Retina (tissue), 1 donor: ENCODE measurements at regions not wholly inside any gene's neighbourhood (a gene's known extent, or its start where the extent isn't known, plus 50 kb on each side); places are given as distances from the start of the nearest gene placed in this dataset.

Experiments used
- DNase-seq: peaks from one replicate; pipeline ENCODE4 v3.0.0-alpha.2; 2016

DNA sequence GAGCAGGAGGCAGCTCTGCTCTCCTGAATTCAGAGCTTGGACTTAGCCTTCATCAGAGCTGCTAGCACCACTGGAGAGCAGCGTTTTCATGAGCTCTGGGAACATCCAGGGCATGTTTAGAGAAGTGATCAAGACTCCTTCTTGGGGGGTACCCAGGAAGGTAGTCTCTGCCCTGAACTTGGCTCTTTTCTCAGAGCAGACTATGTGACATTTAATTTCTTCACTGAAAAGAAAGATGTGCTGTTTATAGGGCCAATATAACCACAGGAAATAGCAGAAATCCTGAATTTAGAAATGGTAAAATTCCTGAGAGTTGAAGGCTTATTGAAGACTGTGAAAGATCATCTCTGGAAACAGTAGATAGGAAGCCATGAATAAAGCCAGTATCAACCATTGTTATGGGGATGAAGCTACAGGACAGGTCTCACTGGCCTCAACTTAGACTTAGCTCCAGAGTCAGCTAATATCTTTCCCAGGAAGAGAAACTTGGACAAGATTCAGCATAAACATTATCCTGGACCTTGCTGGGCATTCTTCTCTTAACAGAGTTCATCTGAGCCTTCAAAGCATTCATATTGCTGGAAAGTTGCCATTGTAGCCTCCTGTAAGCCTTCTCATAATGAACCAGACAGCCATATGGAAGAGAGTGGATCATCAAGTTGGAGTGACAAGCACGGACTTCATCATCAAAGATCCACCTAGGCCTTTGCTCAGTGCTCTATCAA, 386.6 kb upstream of the THBS1 start:
- DNase-seq = no peak

DNA sequence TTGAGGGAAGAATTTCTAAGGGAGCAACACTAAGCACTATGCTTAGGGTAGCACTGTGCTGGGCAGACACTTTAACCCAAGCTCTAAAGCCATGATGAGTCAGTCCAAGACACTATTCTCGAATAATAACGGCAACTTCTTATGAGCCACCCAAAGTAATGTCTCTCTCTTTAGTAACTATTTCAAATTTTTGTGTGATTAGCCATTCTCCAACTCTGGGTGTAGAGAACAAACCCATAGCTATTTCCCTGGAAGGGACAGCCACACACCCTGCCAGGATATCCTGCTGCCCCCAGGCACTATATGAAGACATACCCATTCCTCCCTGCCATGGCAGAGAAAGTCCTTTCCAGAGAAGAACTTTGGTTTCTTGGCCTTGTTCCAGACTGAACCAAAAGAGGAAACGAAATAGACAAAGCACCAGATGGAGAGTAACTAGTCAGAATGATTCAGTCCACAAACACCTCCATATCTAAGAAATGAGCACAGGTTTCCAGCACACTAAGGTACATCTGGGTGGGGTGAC, 384.9 kb upstream of the THBS1 start:
- DNase-seq = no peak

DNA sequence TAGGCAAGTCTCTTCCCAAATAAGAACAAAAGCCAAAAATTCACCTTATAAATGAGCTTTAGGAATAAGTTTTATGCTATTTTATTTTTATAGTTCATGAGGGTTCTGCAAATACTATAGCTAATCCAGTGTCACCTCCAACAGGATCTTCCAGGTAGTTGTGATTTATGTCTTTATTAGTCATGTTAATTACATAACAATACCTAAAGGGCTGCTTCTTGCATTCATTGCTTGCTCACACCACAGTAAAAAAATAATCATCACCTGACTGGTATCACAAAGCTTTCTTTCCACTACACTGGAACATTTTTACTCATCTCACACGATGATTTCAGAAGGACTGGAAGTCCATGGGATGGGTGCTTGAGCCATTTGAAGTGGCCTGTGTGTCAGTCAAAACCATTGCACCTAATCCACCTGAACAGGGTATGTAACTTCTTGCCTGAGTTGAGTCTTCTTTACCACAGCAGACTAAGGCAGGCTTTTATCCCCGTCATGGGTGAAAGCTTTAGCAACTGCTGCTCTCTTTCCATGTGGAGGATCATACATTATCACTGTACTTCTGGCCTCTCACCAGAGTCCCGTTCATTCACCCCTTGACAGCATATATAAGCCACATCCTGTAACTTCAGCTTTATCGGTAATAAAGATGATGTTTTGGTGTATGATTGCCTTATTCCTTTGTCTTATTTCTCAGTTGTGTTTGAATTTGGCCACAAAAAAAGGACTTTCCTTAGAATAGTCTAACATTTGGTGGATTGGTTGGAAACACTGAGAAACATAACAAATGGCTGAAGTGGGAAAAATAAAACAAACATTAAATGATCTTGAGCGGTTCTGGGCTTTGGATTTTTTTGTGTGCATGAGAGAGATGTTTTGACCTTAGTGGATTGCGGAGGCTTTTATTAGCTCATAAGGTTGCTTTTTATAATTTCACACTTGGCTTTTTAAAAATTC, 382.6 kb upstream of the THBS1 start:
- no peak for DNase-seq

DNA sequence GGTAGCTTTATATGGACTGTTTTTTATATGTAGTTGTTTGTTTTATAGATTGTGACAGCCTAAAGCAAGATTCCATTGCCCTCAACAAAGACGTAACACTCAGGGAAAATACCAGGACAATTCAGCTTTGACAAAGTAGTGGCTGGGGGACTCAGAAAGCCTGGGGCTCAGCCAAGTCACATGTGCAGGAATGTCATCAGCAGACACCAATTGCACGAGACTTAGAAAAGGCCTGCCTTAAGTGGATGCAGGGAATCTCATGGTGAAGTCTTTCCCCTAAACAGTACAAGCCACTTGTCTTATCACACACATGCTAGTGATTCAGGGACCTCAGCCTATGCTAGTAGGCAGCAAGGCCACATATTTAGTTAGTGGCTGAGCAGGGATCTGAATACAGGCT, 381.8 kb upstream of the THBS1 start:
- DNase-seq = no peak

DNA sequence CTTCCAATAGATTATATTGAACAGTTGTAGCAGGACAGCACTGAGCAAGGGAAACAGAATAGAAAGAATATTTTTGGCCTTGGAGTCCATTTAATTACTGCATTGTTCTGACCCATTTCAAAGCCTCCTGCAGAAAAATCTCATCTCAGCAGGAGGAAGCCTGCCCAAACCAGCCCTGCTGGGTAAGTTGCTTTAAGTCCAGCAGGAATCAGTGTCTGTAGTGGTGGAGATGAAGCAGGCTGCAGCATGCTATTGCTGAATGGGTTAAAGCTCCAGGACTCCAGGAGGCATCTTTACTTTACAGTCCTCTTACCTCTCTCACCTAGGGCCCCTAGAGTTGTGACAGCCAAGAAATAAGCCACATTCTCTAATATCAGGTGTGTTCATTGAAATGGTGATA, 380.3 kb upstream of the THBS1 start:
- no peak for DNase-seq

DNA sequence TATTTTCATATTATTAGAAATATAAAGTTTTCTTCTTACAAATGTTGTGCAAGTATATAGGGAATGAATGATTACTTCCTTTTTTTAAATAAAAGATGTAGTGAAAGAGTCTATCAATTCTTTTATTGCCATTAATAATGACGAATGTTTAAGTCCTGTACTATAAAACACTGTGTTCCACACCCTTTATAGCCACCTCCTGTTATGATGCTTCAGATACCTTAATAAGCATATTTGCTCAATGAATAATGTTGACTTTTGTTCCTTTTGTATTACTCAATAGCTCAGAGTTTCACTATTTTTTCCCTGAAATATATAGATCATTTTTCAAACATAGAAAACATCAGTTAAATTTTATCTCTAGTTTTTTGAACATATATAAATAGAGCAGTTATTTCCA, 378.2 kb upstream of the THBS1 start:
- DNase-seq = no peak

DNA sequence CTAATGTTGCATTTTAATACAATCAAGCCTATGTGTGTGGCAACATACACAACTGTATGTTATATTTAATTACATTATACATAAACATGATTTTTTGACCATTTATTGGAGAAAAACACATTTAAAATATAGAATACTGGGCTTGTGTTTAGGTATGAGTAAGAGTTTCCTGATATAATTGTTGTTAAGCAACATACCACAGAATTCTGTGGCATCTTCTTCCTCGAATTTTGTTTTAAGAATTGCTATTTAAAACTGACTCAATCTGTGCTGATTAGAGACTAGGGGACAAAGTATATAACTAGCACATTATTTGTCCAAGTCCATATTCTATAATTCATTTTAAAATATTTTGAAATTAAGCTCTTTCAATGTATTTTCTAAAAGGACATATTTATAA, 376.8 kb upstream of the THBS1 start:
- no peak for DNase-seq

DNA sequence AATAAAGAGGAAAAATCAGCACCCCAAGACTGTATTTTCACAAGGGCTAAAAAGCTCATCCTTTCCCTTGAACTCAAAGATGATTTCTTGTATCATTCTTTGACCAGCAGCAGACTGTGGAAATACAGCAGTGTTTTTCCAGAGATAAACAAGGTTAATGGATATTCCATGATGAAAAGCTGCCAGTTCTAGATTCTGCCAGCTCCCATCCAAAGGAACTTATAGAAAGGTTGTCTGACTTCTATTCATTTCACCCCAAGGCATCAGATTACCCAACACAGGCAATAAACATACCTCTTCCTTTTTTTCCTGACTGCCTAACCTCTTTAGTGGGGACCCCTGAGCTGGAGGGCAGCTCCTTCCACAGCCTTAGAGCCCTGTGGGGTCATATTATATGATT, 375.8 kb upstream of the THBS1 start:
- DNase-seq = no peak

DNA sequence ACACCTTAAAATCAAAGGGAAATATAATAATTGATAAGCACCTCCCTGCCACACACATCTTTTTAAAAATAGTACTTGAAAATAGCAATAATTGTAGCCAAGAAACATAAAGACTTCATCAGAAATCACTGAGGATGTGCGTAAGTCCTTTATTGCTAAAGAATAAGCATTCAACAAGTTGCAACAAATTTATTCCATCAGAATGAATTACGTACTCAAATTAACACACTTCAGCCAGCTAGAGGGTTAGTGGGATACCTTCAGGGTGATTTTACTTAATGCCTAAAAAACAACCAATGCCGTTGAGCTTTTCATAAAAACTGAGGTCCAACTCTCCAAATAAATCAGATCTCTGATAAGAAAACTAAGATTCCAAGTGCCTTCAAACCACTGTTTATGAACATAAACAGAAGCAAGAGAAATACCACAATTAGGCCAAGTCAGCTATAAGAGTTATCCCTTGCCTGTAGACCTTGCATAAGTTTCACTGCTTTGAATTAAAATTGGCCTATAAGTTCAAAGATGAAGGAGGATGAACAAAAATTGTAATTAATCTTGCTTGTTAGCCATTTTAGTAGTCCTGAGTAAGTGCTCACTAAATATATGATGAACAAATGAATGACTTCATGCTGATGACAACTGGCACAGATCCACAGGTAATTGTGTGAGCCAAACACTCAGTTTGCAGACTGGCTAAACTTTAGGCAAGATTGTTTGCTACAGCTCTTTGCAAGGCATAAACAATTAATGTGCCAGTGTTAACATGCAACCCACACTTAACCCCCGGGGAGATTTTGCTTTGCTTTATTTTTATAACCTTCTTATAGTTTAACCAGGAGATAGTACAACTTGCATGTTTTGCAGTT, 375.1 kb upstream of the THBS1 start:
- DNase-seq = no peak

DNA sequence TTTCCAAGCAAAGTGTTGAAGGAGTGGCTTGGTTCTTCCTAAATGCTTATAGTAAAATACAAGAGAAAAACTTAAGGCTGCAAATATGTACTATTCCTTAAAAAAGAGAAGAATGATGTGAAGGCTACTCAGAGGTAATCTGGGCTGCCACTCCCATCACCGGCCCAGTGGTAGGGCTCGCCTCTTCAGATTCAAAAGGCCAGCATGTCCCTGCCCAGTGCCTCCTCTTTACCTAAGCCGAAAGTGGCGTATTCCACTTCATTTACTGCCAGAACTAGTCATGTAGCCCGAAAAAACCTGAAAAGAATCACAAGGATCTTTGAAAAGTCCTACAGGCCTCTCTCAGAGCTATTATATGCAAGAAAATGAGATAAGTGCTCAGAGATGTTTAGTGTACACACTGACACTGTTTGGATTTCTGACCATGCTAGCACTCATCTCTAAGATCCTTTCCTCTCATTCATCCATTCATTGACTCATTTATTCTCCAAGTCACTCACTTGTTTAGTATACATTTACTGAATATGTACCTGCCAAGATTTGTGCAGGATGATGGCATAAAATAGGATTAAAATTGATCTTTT, 373.3 kb upstream of the THBS1 start:
- DNase-seq = no peak

DNA sequence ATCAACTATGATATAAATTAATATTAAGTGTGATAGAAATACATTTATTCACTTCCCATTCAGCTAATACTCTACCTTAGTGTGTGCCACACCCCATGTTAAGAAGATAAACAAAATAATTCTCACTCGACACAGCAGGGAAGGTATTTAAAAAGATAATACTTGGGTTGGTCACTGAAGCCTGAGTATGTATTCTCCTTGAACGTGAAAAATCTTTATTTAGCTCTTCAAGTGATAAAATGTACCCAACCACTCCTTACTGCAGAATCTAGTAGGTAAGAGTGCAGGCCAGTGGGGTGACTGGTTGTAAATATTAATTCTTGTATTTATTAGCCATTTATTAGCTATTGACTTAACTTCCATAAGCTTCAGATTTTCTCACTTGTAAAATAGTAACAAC, 372.7 kb upstream of the THBS1 start:
- DNase-seq = no peak

DNA sequence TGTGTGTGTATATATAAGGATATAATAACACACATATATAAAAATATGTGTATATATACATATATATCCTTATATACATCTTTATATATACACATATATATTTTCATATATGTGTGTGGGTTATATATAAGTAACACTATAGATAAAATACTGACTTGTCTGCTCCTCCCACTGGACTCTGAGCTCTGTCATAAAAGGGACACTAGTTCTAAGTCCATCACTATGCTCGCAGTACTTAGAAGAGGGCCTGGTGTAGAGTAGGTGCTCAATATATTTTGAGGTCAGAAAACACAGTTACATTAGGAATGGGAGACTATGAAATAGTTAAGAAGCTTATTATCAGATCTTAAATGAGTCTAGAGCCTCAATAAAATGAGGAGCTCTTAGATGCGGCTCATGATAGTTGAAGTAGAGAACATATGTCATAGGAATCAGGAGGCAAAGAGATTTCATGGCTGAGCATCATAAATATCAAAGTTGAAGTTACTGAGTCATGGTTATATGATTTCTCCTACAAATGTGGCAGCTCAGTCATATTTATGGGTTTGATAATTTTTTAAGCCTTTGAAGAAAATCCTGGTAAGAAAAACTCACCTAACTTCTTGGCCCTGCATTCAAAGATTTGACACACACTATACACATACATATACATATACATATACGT, 371.2 kb upstream of the THBS1 start:
- DNase-seq = no peak

DNA sequence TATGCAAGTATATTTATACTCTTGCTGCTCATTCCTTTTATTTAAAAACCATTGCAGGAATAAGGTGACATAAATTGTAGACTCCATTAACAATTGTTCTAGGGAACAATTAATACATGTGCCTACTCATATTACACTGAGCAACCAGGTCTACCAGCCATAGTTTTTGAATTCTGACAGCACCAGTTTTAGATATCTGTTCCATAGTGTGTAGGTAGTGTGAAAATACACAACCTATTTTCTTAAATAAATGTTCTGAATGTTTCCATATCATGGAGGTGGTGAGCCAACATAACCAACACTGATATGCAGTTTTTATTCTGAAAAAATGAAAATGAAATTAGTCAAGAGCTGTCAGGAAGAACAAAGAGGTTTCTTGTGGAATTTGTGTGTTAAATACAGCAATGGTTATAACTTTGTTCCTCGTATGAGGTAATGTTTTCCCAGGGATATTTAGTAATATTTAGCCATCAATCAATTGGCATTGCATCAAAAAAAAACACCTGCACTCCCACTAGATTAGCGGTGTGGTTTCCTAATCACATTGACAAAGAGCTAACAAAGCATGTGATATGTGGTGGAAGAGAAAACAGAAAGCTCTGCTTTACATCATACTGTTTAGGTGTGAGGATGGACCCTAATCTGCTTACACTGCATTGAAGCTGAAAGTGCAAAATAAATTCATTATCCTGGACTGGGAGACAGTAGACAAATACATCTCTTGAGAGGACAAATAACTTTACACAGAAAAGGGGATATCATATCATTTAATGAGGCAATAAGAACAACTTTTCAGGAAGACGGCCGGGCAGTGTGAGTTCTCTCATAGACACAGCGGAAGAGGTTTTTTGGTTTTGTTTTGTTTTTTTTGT, 369.5 kb upstream of the THBS1 start:
- no peak for DNase-seq

DNA sequence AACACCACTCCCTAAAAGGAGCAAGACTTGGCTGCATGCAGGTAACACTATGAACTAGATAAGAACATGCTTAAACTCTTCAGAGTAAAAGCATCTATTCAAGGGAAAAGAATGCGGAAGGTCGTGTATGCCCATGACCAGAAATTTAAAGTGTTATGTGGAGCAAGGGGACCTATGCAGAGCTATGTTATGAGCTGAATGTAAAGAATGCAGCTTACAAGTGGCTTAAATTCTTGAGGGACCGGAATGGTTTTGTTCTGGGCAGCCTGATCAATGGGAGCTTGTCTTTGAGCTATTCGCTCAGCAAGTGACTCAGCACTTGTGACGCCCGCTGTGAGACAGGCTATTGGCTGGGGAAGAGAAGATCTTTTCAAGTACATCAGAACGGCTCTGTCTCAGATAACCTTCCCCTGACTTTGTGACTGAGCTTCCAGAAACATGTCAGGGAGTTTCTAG, 367.5 kb upstream of the THBS1 start:
- DNase-seq = peak; percentile 20

DNA sequence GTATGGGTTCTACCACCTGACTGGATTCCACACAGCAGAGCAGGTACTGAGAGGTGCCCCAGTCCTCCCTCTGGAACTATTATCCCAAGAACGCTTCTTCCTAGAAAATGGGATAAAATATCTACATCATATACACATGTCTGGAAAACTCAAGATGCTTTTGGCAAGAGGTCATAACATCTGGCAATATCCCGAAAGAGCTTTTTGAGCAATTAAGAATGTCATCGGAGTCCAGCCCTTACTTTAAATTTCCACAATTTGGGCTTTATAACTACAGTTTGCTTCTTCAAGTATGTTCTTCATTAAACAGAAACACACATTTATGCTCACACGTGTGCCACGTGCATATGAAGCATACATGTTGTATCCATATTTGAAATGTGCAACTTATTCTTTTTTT, 365.9 kb upstream of the THBS1 start:
- DNase-seq = no peak

DNA sequence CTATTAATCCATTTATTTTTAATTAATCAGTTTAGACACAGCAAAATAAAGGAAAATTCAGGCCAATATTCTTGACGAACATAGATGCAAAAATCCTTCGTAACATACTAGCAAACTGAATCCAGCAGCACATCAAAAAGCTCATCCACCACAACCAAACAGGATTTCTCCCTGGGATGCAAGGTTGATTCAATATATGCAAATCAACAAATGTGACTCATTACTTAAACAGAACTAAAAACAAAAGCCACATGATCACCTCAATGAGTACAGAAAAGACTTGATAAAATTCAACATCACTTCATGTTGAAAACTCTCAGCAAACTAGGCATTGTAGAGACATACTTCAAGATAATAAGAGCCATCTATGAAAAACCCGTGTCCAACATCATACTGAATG, 364.1 kb upstream of the THBS1 start:
- no peak for DNase-seq

DNA sequence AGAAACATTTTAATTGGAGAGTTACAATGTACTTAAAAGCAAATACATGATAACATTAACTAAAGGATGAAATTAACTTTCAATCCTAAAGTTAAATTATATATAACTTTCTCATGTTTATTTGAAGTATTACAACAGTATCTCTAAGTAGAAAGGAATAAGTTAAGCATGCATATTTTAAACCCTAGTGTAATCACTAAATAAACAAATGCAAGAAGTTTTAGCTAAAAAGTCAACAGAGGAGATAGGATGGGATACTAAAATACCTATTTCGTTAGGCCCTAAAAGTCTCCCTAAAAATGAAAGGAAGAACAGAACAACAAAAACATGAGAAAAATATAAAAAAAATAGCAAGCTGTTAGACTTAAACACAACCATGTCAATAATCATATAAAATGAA, 361.3 kb upstream of the THBS1 start:
- no peak for DNase-seq

DNA sequence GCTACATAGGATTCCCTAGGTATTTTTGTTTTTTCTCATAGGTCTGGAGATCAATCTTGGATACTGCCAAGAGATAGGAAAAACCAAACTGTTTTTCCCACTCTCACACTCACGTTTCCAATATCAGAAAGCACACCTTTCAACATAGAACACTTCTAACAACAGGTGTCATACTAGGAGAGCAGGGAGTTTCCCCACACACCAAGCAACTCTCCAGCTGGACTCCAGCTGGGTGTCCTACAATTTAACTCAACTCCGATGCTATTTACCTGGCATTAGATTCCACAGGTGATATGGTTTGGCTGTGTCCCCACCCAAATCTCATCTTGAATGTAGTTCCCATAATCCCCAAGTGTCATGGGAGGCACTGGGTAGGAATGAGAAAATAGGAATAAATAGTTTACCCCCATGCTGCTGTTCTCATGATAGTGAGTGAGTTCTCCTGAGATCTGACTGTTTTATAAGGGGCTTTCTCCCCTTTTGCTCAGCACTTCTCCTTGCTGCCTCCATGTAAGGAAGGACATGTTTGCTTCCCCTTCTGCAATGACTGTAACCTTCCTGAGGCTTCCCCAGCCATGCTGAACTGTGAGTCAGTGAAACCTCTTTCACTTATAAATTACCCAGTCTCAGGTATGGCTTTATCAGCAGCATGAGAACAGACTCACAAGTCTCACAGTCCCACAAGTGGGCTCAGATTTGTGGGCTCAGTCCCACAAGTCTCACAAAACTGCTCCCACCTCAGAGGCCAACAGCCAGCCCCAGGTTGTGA, 354.5 kb upstream of the THBS1 start:
- DNase-seq = no peak

DNA sequence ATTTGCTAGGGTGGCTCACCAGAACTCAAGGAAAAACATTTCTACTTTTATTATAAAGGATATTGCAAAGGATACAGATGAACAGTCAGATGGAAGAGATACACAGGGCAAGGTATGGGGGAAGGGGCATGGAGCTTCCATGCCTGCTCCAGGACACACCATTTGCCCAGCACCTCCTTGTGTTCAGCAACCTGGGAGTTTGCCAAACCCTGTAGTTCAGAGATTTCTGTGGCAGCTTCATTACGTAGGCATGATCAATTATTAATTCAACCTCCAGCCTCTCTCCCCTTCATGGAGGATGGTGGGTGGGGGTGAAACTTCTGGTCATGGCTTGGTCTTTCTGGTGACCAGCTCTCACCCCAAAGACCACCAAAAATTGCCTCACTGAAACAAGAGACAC, 353.9 kb upstream of the THBS1 start:
- no peak for DNase-seq

DNA sequence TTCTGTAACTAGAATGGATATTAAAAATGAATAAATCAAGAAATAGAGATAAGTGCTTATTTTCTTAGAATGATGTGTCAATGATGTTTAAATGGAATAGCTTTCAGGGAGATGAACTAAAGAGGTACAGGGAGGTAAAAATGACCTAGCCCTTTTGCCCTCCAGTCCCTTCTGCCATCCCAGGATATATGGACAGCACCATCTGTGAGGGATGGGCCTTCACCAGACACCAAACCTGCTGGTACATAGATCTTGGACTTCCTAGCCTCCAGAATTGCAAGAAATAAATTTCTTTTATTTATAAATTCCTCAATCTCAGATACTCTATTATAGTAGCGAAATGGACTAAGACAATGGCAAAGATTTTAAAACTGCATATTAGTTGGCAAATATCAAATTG, 352.0 kb upstream of the THBS1 start:
- DNase-seq = no peak
